OCI-LY7 (cell line): ENCODE measurements at regions not wholly inside any gene's neighbourhood (a gene's known extent, or its start where the extent isn't known, plus 50 kb on each side); places are given as distances from the start of the nearest gene placed in this dataset.
"Not testable (repeated sequence)": the region's sequence is repeated elsewhere in the genome, so short reads cannot be mapped to it uniquely, and the experiment has no call there.

Experiments
- EZH2phosphoT487 ChIP-seq: fragments of 200-600 bp; sonication (generic); IDR thresholded peaks from 2 replicates; pipeline ENCODE4 v1.6.1; 2018; ENCODE audit warnings: low read depth, borderline replicate concordance, mild to moderate bottlenecking, mixed run types, antibody characterized with exemption, low read length, moderate library complexity, mixed read lengths
- TF ChIP-seq, protein P1 (sequence below): fragments of 200-600 bp; sonication (generic); conservative IDR thresholded peaks from 2 replicates; pipeline ENCODE4 v1.5.1; 2014; ENCODE audit warnings: mild to moderate bottlenecking, antibody characterized with exemption, low read length, moderate library complexity, mixed read lengths

DNA sequence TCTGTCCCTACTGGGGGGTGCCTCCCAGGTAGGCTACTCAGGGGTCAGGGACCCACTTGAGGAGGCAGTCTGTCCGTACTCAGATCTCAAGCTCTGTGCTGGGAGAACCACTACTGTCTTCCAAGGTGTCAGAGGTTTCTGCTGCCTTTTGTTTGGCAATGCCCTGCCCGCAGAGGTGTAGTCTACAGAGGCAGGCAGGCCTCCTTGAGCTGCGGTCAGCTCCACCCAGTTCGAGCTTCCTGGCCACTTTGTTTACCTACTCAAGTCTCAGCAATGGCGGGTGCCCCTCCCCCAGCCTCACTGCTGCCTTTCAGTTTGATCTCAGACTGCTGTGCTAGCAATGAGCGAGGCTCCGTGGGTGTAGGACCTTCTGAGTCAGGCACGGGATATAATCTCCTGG lies 263.1 kb upstream of the DAB2 start:
- TF ChIP-seq, protein P1, sequence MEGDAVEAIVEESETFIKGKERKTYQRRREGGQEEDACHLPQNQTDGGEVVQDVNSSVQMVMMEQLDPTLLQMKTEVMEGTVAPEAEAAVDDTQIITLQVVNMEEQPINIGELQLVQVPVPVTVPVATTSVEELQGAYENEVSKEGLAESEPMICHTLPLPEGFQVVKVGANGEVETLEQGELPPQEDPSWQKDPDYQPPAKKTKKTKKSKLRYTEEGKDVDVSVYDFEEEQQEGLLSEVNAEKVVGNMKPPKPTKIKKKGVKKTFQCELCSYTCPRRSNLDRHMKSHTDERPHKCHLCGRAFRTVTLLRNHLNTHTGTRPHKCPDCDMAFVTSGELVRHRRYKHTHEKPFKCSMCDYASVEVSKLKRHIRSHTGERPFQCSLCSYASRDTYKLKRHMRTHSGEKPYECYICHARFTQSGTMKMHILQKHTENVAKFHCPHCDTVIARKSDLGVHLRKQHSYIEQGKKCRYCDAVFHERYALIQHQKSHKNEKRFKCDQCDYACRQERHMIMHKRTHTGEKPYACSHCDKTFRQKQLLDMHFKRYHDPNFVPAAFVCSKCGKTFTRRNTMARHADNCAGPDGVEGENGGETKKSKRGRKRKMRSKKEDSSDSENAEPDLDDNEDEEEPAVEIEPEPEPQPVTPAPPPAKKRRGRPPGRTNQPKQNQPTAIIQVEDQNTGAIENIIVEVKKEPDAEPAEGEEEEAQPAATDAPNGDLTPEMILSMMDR = not testable (repeated sequence)
- not testable (repeated sequence) for TF ChIP-seq EZH2phosphoT487
